HG03439 (cell line): ENCODE measurements at regions not wholly inside any gene's neighbourhood (a gene's known extent, or its start where the extent isn't known, plus 50 kb on each side); places are given as distances from the start of the nearest gene placed in this dataset.
"Not testable (repeated sequence)": the region's sequence is repeated elsewhere in the genome, so short reads cannot be mapped to it uniquely, and the experiment has no call there.

ENCODE experiments used
- ATAC-seq: cut with Tn5 transposase; IDR thresholded peaks from one replicate; pipeline ENCODE4 v1.9.1; 2021; ENCODE audit warnings: mild to moderate bottlenecking, moderate library complexity; ENCODE audit not compliant: unreplicated experiment

- ATAC-seq, result no peak
Measured at GRCh38 chr1:182235604-182235951, 156.0 kb downstream of the GLUL start.

GRCh38 chr1:182229921-182230491 is 161.6 kb downstream of the GLUL start:
- ATAC-seq, result no peak

GRCh38 chr1:182229451-182229850 is 162.1 kb downstream of the GLUL start:
- no peak for ATAC-seq

GRCh38 chr1:182227864-182228547 is 163.6 kb downstream of the GLUL start:
- no peak for ATAC-seq

- ATAC-seq, result no peak
Measured at GRCh38 chr1:182226618-182227017, 165.0 kb downstream of the GLUL start.

GRCh38 chr1:182225755-182226154 is 164.2 kb upstream of the ZNF648 start:
- ATAC-seq, result not testable (repeated sequence)

- not testable (repeated sequence) for ATAC-seq
Measured at GRCh38 chr1:182221990-182222389, 160.5 kb upstream of the ZNF648 start.

- not testable (repeated sequence) for ATAC-seq
Measured at GRCh38 chr1:182221367-182221766, 159.9 kb upstream of the ZNF648 start.

- no peak for ATAC-seq
Measured at GRCh38 chr1:182217967-182218366, 156.5 kb upstream of the ZNF648 start.

- no peak for ATAC-seq
Measured at GRCh38 chr1:182217071-182217470, 155.6 kb upstream of the ZNF648 start.

GRCh38 chr1:182215764-182216163 is 154.3 kb upstream of the ZNF648 start:
- ATAC-seq, result no peak

- ATAC-seq, result no peak
Measured at GRCh38 chr1:182213163-182213562, 151.7 kb upstream of the ZNF648 start.

GRCh38 chr1:182211386-182211785 is 149.9 kb upstream of the ZNF648 start:
- no peak for ATAC-seq

GRCh38 chr1:182210417-182210816 is 148.9 kb upstream of the ZNF648 start:
- no peak for ATAC-seq

GRCh38 chr1:182207300-182207699 is 145.8 kb upstream of the ZNF648 start:
- ATAC-seq, result no peak

- ATAC-seq, result no peak
Measured at GRCh38 chr1:182206626-182207239, 145.2 kb upstream of the ZNF648 start.

GRCh38 chr1:182205351-182206022 is 144.0 kb upstream of the ZNF648 start:
- no peak for ATAC-seq

GRCh38 chr1:182203191-182203875 is 141.8 kb upstream of the ZNF648 start:
- ATAC-seq, result no peak

- ATAC-seq, result not testable (repeated sequence)
Measured at GRCh38 chr1:182201490-182201889, 140.0 kb upstream of the ZNF648 start.

GRCh38 chr1:182200025-182200812 is 138.7 kb upstream of the ZNF648 start:
- no peak for ATAC-seq
